ENCODE measurements at regions not wholly inside any gene's neighbourhood (a gene's known extent, or its start where the extent isn't known, plus 50 kb on each side); places are given as distances from the start of the nearest gene placed in this dataset.

- Histone ChIP-seq H3K4me3 (ENCODE audit: low read length in 2 of 2) (no peak overlapping the region), H3K27me3 (ENCODE audit: control insufficient read depth in 1 of 2, insufficient read depth in 2 of 2, low read length in 2 of 2) (no peaks in the 10 kb centered on the region), H3K9me3 (ENCODE audit: control insufficient read depth in 2 of 2, low read length in 2 of 2) (peaks cover 0 to 6% of the 10 kb centered on the region in 2 donors), H3K9ac (ENCODE audit: low read length in 2 of 2) (no peak overlapping the region), H3K36me3 (ENCODE audit: control insufficient read depth in 2 of 2, insufficient read depth in 2 of 2, low read length in 2 of 2) (peaks cover 8 to 13% of the 10 kb centered on the region in 2 donors), H3K4me1 (ENCODE audit: control insufficient read depth, insufficient read depth, low read length) (peaks cover 9% of the 10 kb centered on the region), H3K27ac (ENCODE audit: low read length) (no peak overlapping the region)
These were observed 114.9 kb downstream of the C9orf50 start for GRCh38 chr9:129506041-129506440.

GRCh38 chr9:129505270-129505902 lies 115.5 kb downstream of the C9orf50 start:
- H3K9ac ChIP-seq (ENCODE audit: low read length in 2 of 2): no peak overlapping the region
- no peaks in the 10 kb centered on the region for H3K27me3 ChIP-seq (ENCODE audit: control insufficient read depth in 1 of 2, insufficient read depth in 2 of 2, low read length in 2 of 2)
- H3K4me3 ChIP-seq (ENCODE audit: low read length in 2 of 2): no peak overlapping the region
- no peak overlapping the region for H3K27ac ChIP-seq (ENCODE audit: low read length)
- peaks cover 16% of the 10 kb centered on the region for H3K4me1 ChIP-seq (ENCODE audit: control insufficient read depth, insufficient read depth, low read length)
- H3K36me3 ChIP-seq (ENCODE audit: control insufficient read depth in 2 of 2, insufficient read depth in 2 of 2, low read length in 2 of 2): peaks cover 8 to 13% of the 10 kb centered on the region in 2 donors
- H3K9me3 ChIP-seq (ENCODE audit: control insufficient read depth in 2 of 2, low read length in 2 of 2): peaks cover 0 to 4% of the 10 kb centered on the region in 2 donors

DNA sequence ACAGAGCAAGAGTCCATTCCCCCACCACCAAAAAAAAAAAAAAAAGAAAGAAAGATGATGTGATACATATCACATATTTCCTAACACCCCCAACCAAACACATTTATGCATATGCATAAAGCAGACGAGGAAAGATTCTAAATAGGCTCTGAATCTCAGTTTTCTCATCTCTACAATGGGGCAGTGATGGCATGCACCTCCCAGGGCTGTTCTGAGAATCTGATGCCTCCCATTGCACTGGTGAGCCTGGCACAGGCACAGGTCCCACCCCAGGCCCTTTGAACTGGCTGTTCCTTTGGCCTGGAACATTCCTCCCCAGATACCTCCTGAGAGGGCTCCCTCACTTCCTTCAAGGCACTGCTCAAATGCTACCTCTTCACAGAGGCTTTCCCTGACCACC lies 116.5 kb downstream of the C9orf50 start:
- H3K9ac ChIP-seq (ENCODE audit: low read length in 2 of 2): no peak overlapping the region
- H3K4me3 ChIP-seq (ENCODE audit: low read length in 2 of 2): no peak overlapping the region
- no peaks in the 10 kb centered on the region for H3K27me3 ChIP-seq (ENCODE audit: control insufficient read depth in 1 of 2, insufficient read depth in 2 of 2, low read length in 2 of 2)
- H3K36me3 ChIP-seq (ENCODE audit: control insufficient read depth in 2 of 2, insufficient read depth in 2 of 2, low read length in 2 of 2): peaks cover 8 to 13% of the 10 kb centered on the region in 2 donors
- H3K4me1 ChIP-seq (ENCODE audit: control insufficient read depth, insufficient read depth, low read length): peaks cover 26% of the 10 kb centered on the region
- no peaks in the 10 kb centered on the region for H3K9me3 ChIP-seq (ENCODE audit: control insufficient read depth in 2 of 2, low read length in 2 of 2)
- no peak overlapping the region for H3K27ac ChIP-seq (ENCODE audit: low read length)

GRCh38 chr9:129501771-129502319 lies 119.1 kb downstream of the C9orf50 start:
- H3K9me3 ChIP-seq (ENCODE audit: control insufficient read depth in 2 of 2, low read length in 2 of 2): no peaks in the 10 kb centered on the region
- no peaks in the 10 kb centered on the region for H3K27me3 ChIP-seq (ENCODE audit: control insufficient read depth in 1 of 2, insufficient read depth in 2 of 2, low read length in 2 of 2)
- peak overlapping the region; percentile 99 for H3K27ac ChIP-seq (ENCODE audit: low read length)
- peaks cover 8 to 13% of the 10 kb centered on the region in 2 donors for H3K36me3 ChIP-seq (ENCODE audit: control insufficient read depth in 2 of 2, insufficient read depth in 2 of 2, low read length in 2 of 2)
- H3K4me1 ChIP-seq (ENCODE audit: control insufficient read depth, insufficient read depth, low read length): peaks cover 46% of the 10 kb centered on the region
- H3K9ac ChIP-seq (ENCODE audit: low read length in 2 of 2): no peak overlapping the region
- no peak overlapping the region for H3K4me3 ChIP-seq (ENCODE audit: low read length in 2 of 2)

GRCh38 chr9:129500863-129501770 lies 119.8 kb downstream of the C9orf50 start:
- peaks cover 50% of the 10 kb centered on the region for H3K4me1 ChIP-seq (ENCODE audit: control insufficient read depth, insufficient read depth, low read length)
- peak overlapping the region; percentile 60 to 62 for H3K9ac ChIP-seq (ENCODE audit: low read length in 2 of 2)
- peaks cover 8 to 13% of the 10 kb centered on the region in 2 donors for H3K36me3 ChIP-seq (ENCODE audit: control insufficient read depth in 2 of 2, insufficient read depth in 2 of 2, low read length in 2 of 2)
- H3K27me3 ChIP-seq (ENCODE audit: control insufficient read depth in 1 of 2, insufficient read depth in 2 of 2, low read length in 2 of 2): no peaks in the 10 kb centered on the region
- H3K4me3 ChIP-seq (ENCODE audit: low read length in 2 of 2): peak overlapping the region; percentile 29 to 33
- H3K27ac ChIP-seq (ENCODE audit: low read length): peak overlapping the region; percentile 99
- H3K9me3 ChIP-seq (ENCODE audit: control insufficient read depth in 2 of 2, low read length in 2 of 2): no peaks in the 10 kb centered on the region

DNA sequence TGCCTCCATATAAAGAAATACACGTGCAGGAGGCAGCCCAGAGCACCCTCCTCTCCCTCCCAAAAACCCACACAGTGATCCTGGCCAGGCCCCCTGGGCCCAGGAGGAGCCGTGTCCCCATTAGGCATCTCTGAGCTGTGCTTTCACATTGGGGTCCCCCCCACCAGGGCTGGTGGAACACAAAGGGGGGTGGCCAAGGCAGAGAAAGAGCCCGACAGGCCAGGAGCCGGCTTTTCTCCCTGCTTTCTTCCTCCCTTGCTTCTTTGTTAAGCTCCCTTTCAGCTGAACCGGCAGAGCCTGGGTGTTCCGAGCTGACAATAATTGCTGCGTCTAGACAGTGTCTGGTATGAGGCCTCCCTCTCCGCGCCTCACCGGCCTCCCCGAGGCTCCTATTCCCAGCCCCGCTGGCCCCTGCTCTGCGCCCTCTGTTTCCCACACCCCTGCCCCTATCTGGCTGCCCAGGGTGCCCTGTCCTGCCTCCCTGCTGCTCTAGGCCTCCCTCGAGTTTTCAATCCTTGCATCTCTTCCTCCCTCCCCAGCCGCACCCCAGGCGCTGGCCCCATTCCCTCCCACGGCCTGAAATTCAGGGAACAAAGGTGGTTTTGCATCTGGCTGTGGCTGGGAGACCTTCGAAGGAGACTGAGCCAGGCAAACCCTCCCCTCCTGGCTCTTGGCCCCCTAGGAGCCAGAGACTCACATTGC lies 120.6 kb downstream of the C9orf50 start:
- H3K9me3 ChIP-seq (ENCODE audit: control insufficient read depth in 2 of 2, low read length in 2 of 2): no peaks in the 10 kb centered on the region
- H3K27ac ChIP-seq (ENCODE audit: low read length): peak overlapping the region; percentile 99
- peak overlapping the region; percentile 29 to 33 for H3K4me3 ChIP-seq (ENCODE audit: low read length in 2 of 2)
- H3K9ac ChIP-seq (ENCODE audit: low read length in 2 of 2): peak overlapping the region; percentile 60 to 62
- H3K27me3 ChIP-seq (ENCODE audit: control insufficient read depth in 1 of 2, insufficient read depth in 2 of 2, low read length in 2 of 2): no peaks in the 10 kb centered on the region
- peaks cover 8 to 13% of the 10 kb centered on the region in 2 donors for H3K36me3 ChIP-seq (ENCODE audit: control insufficient read depth in 2 of 2, insufficient read depth in 2 of 2, low read length in 2 of 2)
- peaks cover 58% of the 10 kb centered on the region for H3K4me1 ChIP-seq (ENCODE audit: control insufficient read depth, insufficient read depth, low read length)

GRCh38 chr9:129498451-129499384 lies 122.2 kb downstream of the C9orf50 start:
- peaks cover 69% of the 10 kb centered on the region for H3K4me1 ChIP-seq (ENCODE audit: control insufficient read depth, insufficient read depth, low read length)
- no peaks in the 10 kb centered on the region for H3K27me3 ChIP-seq (ENCODE audit: control insufficient read depth in 1 of 2, insufficient read depth in 2 of 2, low read length in 2 of 2)
- no peaks in the 10 kb centered on the region for H3K9me3 ChIP-seq (ENCODE audit: control insufficient read depth in 2 of 2, low read length in 2 of 2)
- H3K27ac ChIP-seq (ENCODE audit: low read length): peak overlapping the region; percentile 99
- peak overlapping the region; percentile 70 to 83 for H3K4me3 ChIP-seq (ENCODE audit: low read length in 2 of 2)
- peak overlapping the region; percentile 89 to 94 for H3K9ac ChIP-seq (ENCODE audit: low read length in 2 of 2)
- peaks cover 6 to 8% of the 10 kb centered on the region in 2 donors for H3K36me3 ChIP-seq (ENCODE audit: control insufficient read depth in 2 of 2, insufficient read depth in 2 of 2, low read length in 2 of 2)

DNA sequence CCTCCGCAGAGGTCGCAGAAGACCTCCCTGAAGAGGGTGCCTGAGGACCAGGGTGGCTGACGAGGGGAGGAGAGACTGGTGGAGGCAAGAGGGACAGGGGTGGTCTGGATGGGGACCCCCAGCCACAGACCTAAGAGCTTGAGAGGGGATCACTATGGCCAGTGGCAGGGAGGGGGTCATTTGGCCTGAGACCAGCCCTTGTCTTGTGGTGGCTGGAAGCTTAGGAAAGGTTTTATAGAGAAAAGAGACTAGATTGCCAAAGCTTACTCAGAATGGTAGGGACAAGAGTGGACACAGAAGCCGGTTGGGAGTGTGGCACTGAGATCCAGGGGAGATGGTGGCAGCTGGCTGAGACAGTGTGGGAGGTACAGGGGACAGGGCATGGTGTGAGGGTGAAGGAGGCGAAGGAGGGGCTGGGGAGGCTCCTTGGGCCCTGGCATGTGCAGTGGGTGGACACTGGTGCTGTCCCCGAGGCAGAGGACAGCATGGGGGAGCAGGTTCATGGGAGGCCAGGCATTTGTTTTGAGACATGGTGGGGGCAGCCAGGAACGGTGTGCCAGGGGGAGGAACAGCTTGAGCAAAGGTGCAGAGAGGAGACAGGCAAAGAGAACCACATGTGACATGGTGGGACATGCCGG lies 123.0 kb downstream of the C9orf50 start:
- Histone ChIP-seq H3K4me1 (ENCODE audit: control insufficient read depth, insufficient read depth, low read length) (peaks cover 72% of the 10 kb centered on the region), H3K4me3 (ENCODE audit: low read length in 2 of 2) (peak overlapping the region; percentile 70 to 83), H3K9ac (ENCODE audit: low read length in 2 of 2) (peak overlapping the region; percentile 89 to 94), H3K9me3 (ENCODE audit: control insufficient read depth in 2 of 2, low read length in 2 of 2) (no peaks in the 10 kb centered on the region), H3K27ac (ENCODE audit: low read length) (peak overlapping the region; percentile 99), H3K36me3 (ENCODE audit: control insufficient read depth in 2 of 2, insufficient read depth in 2 of 2, low read length in 2 of 2) (peaks cover 0 to 2% of the 10 kb centered on the region in 2 donors), H3K27me3 (ENCODE audit: control insufficient read depth in 1 of 2, insufficient read depth in 2 of 2, low read length in 2 of 2) (no peaks in the 10 kb centered on the region)

- H3K4me1 ChIP-seq (ENCODE audit: control insufficient read depth, insufficient read depth, low read length): peaks cover 77% of the 10 kb centered on the region
- no peaks in the 10 kb centered on the region for H3K9me3 ChIP-seq (ENCODE audit: control insufficient read depth in 2 of 2, low read length in 2 of 2)
These were observed 123.7 kb downstream of the C9orf50 start for GRCh38 chr9:129497005-129497812.

More at GRCh38 chr9:129497005-129497812, 123.7 kb downstream of the C9orf50 start:
- H3K27ac ChIP-seq (ENCODE audit: low read length): peak overlapping the region; percentile 99
- peak overlapping the region; percentile 92 to 94 for H3K9ac ChIP-seq (ENCODE audit: low read length in 2 of 2)
- peaks cover 0 to 2% of the 10 kb centered on the region in 2 donors for H3K36me3 ChIP-seq (ENCODE audit: control insufficient read depth in 2 of 2, insufficient read depth in 2 of 2, low read length in 2 of 2)
- H3K27me3 ChIP-seq (ENCODE audit: control insufficient read depth in 1 of 2, insufficient read depth in 2 of 2, low read length in 2 of 2): no peaks in the 10 kb centered on the region
- H3K4me3 ChIP-seq (ENCODE audit: low read length in 2 of 2): peak overlapping the region; percentile 70 to 83

Measured in stomach smooth muscle (tissue), 2 donors.